Caco-2 (cell line): ENCODE measurements at regions not wholly inside any gene's neighbourhood (a gene's known extent, or its start where the extent isn't known, plus 50 kb on each side); places are given as distances from the start of the nearest gene placed in this dataset.

Experiments
- BruUV-seq: library from RNA; stranded (reverse); fragments of 400-500 nt; replicated peaks from 2 replicates; lab custom pipeline; 2021; lab: Mats Ljungman, UMichigan
- CTCF ChIA-PET: fragments of 300-600 bp; sonication (Branson Sonifier 250); formaldehyde crosslinking; loops from one replicate; lab custom pipeline; 2022; ENCODE audit warnings: antibody characterized with exemption; lab: Charles Lee
- POLR2A ChIA-PET: fragments of 300-600 bp; sonication (Branson Sonifier 250); formaldehyde crosslinking; loops from one replicate; lab custom pipeline; 2022; ENCODE audit warnings: antibody characterized with exemption; lab: Charles Lee
- DNase-seq, 2 experiments: peaks; one replicate each; pipeline versions ENCODE4 v3.0.0 to v3.0.0-alpha.2; 2020 to 2022
- H3K27me3 ChIP-seq: replicated peaks from 2 replicates; pipeline ENCODE4 v1.6.0; 2011; ENCODE audit warnings: low read length; ENCODE audit not compliant: control insufficient read depth, insufficient read depth
- H3K36me3 ChIP-seq: 2 replicates; pipeline ENCODE4 v1.5.1; 2011; ENCODE audit warnings: low read length; ENCODE audit not compliant: control insufficient read depth, insufficient read depth
- H3K4me1 ChIP-seq: fragments of 250-450 bp; sonication (Bioruptor Pico); 2 replicates; pipeline ENCODE4 v1.5.1; 2020; ENCODE audit warnings: mild to moderate bottlenecking
- H3K4me3 ChIP-seq: 2 replicates; pipeline ENCODE4 v1.5.1; 2011; ENCODE audit warnings: low read depth, mild to moderate bottlenecking, control low read depth, low read length
- H3K9me3 ChIP-seq: fragments of 250-450 bp; sonication (Bioruptor Pico); 2 replicates; pipeline ENCODE4 v1.5.1; 2020; ENCODE audit warnings: mild to moderate bottlenecking, moderate library complexity
- H3K27ac Mint-ChIP-seq: one replicate; pipeline ENCODE4 v1.8.0; 2022; ENCODE audit warnings: mixed read lengths; ENCODE audit not compliant: unreplicated experiment
- H3K27me3 Mint-ChIP-seq: one replicate; pipeline ENCODE4 v1.8.0; 2022; ENCODE audit warnings: mixed read lengths; ENCODE audit not compliant: insufficient read depth, unreplicated experiment
- H3K36me3 Mint-ChIP-seq: one replicate; pipeline ENCODE4 v1.8.0; 2022; ENCODE audit warnings: mild to moderate bottlenecking, mixed read lengths; ENCODE audit not compliant: insufficient read depth, unreplicated experiment
- H3K4me1 Mint-ChIP-seq: one replicate; pipeline ENCODE4 v1.8.0; 2022; ENCODE audit warnings: low read depth, mixed read lengths; ENCODE audit not compliant: unreplicated experiment
- H3K4me3 Mint-ChIP-seq: one replicate; pipeline ENCODE4 v1.8.0; 2022; ENCODE audit warnings: mild to moderate bottlenecking, moderate library complexity, mixed read lengths; ENCODE audit not compliant: unreplicated experiment
- H3K9me3 Mint-ChIP-seq: one replicate; pipeline ENCODE4 v1.8.0; 2022; ENCODE audit warnings: mixed read lengths; ENCODE audit not compliant: unreplicated experiment
- CTCF ChIP-seq, 2 experiments: fragments of 200-600 bp in 1 of 2; IDR thresholded peaks; 1 replicate in 1 of 2; 2 replicates in 1 of 2; pipeline versions ENCODE4 v1.5.1 to v1.8.0; 2011 to 2022; ENCODE audit warnings: antibody characterized with exemption in 1 of 2, control low read depth in 1 of 2, inconsistent platforms in 1 of 2, low read depth in 1 of 2, low read length in 1 of 2, mild to moderate bottlenecking in 1 of 2, moderate library complexity in 1 of 2; ENCODE audit not compliant: insufficient read depth in 1 of 2, severe bottlenecking in 1 of 2, unreplicated experiment in 1 of 2
- intact Hi-C: fragments of 100-400 bp; cut with micrococcal nuclease; formaldehyde crosslinking; loops from one replicate; pipeline ENCODE4 v1.10.0; 2022; ENCODE audit not compliant: unreplicated experiment

DNA sequence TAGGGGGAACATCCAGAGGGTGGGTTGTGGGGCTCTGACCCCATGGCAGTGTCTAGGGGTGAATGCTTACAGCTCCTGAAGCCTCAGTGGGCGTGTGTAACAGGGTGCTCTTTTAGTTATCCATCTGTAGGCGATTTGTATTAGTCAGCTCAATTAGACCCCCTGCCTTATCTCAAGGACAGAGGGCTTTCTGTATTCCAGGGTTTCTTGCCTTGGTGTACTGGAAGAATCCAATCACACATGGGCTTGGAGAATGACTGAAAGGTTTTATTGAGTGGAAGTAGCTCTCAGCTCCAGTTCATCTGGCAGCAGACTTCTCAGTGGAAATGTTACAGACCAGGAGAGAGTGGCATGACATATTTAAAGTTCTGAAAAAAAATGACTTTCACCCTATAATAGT is 334.0 kb upstream of the GCFC2 start:
- Mint-ChIP-seq H3K9me3 (peaks cover 36% of the 10 kb centered on the region), H3K27me3 (no peaks in the 10 kb centered on the region), H3K4me3 (no peak overlapping the region), H3K27ac (no peak overlapping the region), H3K4me1 (no peaks in the 10 kb centered on the region), H3K36me3 (no peaks in the 10 kb centered on the region)
- H3K27me3 ChIP-seq: no peaks in the 10 kb centered on the region
- intact Hi-C loops: loop anchor here (5.0 kb wide), 1 partner anchor 257 kb away; no protein-coding TSS in a partner anchor
- ChIA-PET POLR2A (no interaction called here), CTCF (no interaction called here)
- no TSS peak for BruUV-seq
- no peak for TF ChIP-seq CTCF (IDR thresholded peaks at IDR 0.05; ENCODE audit: insufficient read depth in 1 of 2, low read depth in 1 of 2, low read length in 1 of 2, severe bottlenecking in 1 of 2, unreplicated experiment in 1 of 2)
- no peaks in the 10 kb centered on the region for H3K4me1 ChIP-seq
- no peak overlapping the region for H3K4me3 ChIP-seq
- no peak for DNase-seq
- H3K36me3 ChIP-seq: no peaks in the 10 kb centered on the region
- H3K9me3 ChIP-seq: peaks cover 5% of the 10 kb centered on the region; the same call in 1 of the 2 replicates

GRCh38 chr2:76039505-76039904 is 328.8 kb upstream of the GCFC2 start:
- no peak for DNase-seq
- Mint-ChIP-seq H3K27ac (no peak overlapping the region), H3K4me3 (no peak overlapping the region), H3K27me3 (no peaks in the 10 kb centered on the region), H3K4me1 (no peaks in the 10 kb centered on the region), H3K9me3 (no peaks in the 10 kb centered on the region), H3K36me3 (no peaks in the 10 kb centered on the region)
- BruUV-seq: no TSS peak
- Histone ChIP-seq H3K4me3 (no peak overlapping the region), H3K9me3 (no peaks in the 10 kb centered on the region), H3K4me1 (no peaks in the 10 kb centered on the region), H3K27me3 (no peaks in the 10 kb centered on the region), H3K36me3 (no peaks in the 10 kb centered on the region)
- intact Hi-C loops: no loop called here
- ChIA-PET CTCF (no interaction called here), POLR2A (no interaction called here)
- no peak for TF ChIP-seq CTCF (IDR thresholded peaks at IDR 0.05; ENCODE audit: insufficient read depth in 1 of 2, low read depth in 1 of 2, low read length in 1 of 2, severe bottlenecking in 1 of 2, unreplicated experiment in 1 of 2)

DNA sequence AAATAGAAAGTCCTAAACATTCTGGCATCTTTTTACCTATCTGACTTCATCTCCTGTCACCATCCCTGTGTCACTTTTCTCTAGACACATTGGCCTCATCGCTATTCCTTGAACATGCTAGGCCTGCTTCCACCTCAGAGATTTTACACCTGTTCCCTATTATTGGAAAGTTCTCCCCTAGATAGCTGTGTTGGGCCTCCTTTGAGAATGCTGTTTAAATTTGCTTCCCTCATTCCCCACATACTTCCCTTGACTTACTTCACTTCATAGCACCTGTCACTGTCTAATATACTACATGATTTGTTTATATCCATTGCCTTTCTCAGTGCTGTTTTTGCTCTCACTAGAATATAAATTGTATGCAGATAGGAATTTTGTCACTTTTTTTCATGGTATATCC is 317.0 kb upstream of the GCFC2 start:
- Histone ChIP-seq H3K4me1 (no peaks in the 10 kb centered on the region), H3K36me3 (no peaks in the 10 kb centered on the region), H3K9me3 (peaks cover 8% of the 10 kb centered on the region; the same call in 1 of the 2 replicates), H3K4me3 (no peak overlapping the region), H3K27me3 (no peaks in the 10 kb centered on the region)
- intact Hi-C loops: no loop called here
- CTCF ChIA-PET: no interaction called here
- no peak for DNase-seq
- Mint-ChIP-seq H3K27me3 (no peaks in the 10 kb centered on the region), H3K36me3 (no peaks in the 10 kb centered on the region), H3K4me3 (no peak overlapping the region), H3K4me1 (no peaks in the 10 kb centered on the region), H3K9me3 (no peaks in the 10 kb centered on the region), H3K27ac (no peak overlapping the region)
- no peak for TF ChIP-seq CTCF (IDR thresholded peaks at IDR 0.05; ENCODE audit: insufficient read depth in 1 of 2, low read depth in 1 of 2, low read length in 1 of 2, severe bottlenecking in 1 of 2, unreplicated experiment in 1 of 2)
- BruUV-seq: no TSS peak
- POLR2A ChIA-PET: no interaction called here
